HCT116 (cell line): ENCODE measurements at regions not wholly inside any gene's neighbourhood (a gene's known extent, or its start where the extent isn't known, plus 50 kb on each side); places are given as distances from the start of the nearest gene placed in this dataset.

Experiments used
- ATAC-seq: fragments of 200-7000 bp; cut with Tn5 transposase; 2 replicates; pipeline ENCODE4 v1.9.1; 2020; ENCODE audit warnings: mild to moderate bottlenecking, moderate library complexity
- BruUV-seq: library from RNA; stranded (reverse); fragments of 400-500 nt; replicated peaks from 2 replicates; lab custom pipeline; 2021; lab: Mats Ljungman, UMichigan
- CTCF ChIA-PET: fragments of 300-600 bp; sonication (Branson Sonifier 250); formaldehyde crosslinking; loops from one replicate; lab custom pipeline; 2021; ENCODE audit warnings: antibody characterized with exemption; lab: Charles Lee
- POLR2A ChIA-PET: fragments of 300-600, 350-600 bp; sonication (Branson Sonifier 250); formaldehyde crosslinking; loops from one replicate; lab custom pipeline; 2021; ENCODE audit warnings: antibody characterized with exemption; lab: Charles Lee
- RAD21 ChIA-PET, 2 experiments: fragments of 300-600 bp; sonication (Branson Sonifier 250); formaldehyde crosslinking; loops; one replicate each; lab custom pipeline; 2023; ENCODE audit warnings: low total read pairs in 2 of 2; ENCODE audit not compliant: uncharacterized antibody in 2 of 2, unreplicated experiment in 2 of 2, low non-redundant PET in 1 of 2; lab: Charles Lee
- DNase-seq: peaks from one replicate; pipeline ENCODE4 v3.0.0-alpha.2; 2010; ENCODE audit warnings: low read depth, low spot score
- H2AFZ ChIP-seq: fragments of 200-600 bp; shearing (Covaris generic), sonication (generic); 2 replicates; pipeline ENCODE4 v1.6.1; 2017; ENCODE audit warnings: low read depth, mixed run types, mixed read lengths, antibody characterized with exemption, low read length; ENCODE audit not compliant: poor library complexity, severe bottlenecking
- H3K27ac ChIP-seq: 2 replicates; pipeline ENCODE4 v1.5.1; 2012; ENCODE audit warnings: low read depth, low read length
- H3K27me3 ChIP-seq: fragments of 200-600 bp; sonication (generic); 2 replicates; pipeline ENCODE4 v1.6.1; 2016; ENCODE audit warnings: mixed run types, low read length, mixed read lengths; ENCODE audit not compliant: insufficient read depth
- H3K36me3 ChIP-seq, 2 experiments: fragments of 200-500 bp in 1 of 2; fragments of 200-600 bp in 1 of 2; sonication (Bioruptor generic) in 1 of 2; sonication (generic) in 1 of 2; 2 replicates each; pipeline versions ENCODE4 v1.5.1 to v1.6.1; 2014 to 2016; ENCODE audit warnings: low read length in 2 of 2, inconsistent platforms in 1 of 2, mixed read lengths in 1 of 2, mixed run types in 1 of 2; ENCODE audit not compliant: insufficient read depth in 2 of 2, control insufficient read depth in 1 of 2
- H3K4me1 ChIP-seq, 2 experiments: fragments of 200-600 bp in 1 of 2; sonication (generic) in 1 of 2; 2 replicates each; pipeline versions ENCODE4 v1.5.1 to v1.6.1; 2012 to 2017; ENCODE audit warnings: low read length in 2 of 2, inconsistent platforms in 1 of 2, mild to moderate bottlenecking in 1 of 2, mixed read lengths in 1 of 2, mixed run types in 1 of 2, moderate library complexity in 1 of 2; ENCODE audit not compliant: insufficient read depth in 2 of 2, control insufficient read depth in 1 of 2
- H3K4me2 ChIP-seq: fragments of 200-600 bp; sonication (generic); 2 replicates; pipeline ENCODE4 v1.6.1; 2017; ENCODE audit warnings: mixed run types, low read length, mixed read lengths
- H3K4me3 ChIP-seq, 2 experiments: fragments of 200-600 bp in 1 of 2; sonication (generic) in 1 of 2; replicated peaks in 1 of 2; 2 replicates each; pipeline ENCODE4 v1.5.1; 2011 to 2016; ENCODE audit warnings: low read length in 2 of 2, control low read depth in 1 of 2, low read depth in 1 of 2, mild to moderate bottlenecking in 1 of 2, mixed read lengths in 1 of 2, mixed run types in 1 of 2
- H3K79me2 ChIP-seq: fragments of 200-600 bp; sonication (generic); 2 replicates; pipeline ENCODE4 v1.6.1; 2017; ENCODE audit warnings: mild to moderate bottlenecking, mixed run types, low read length, moderate library complexity, mixed read lengths; ENCODE audit not compliant: insufficient read depth
- H3K9ac ChIP-seq: fragments of 200-600 bp; sonication (generic); 2 replicates; pipeline ENCODE4 v1.6.1; 2016; ENCODE audit warnings: low read length, mixed read lengths
- H3K9me2 ChIP-seq: fragments of 200-600 bp; sonication (generic), shearing (Covaris generic); 2 replicates; pipeline ENCODE4 v1.6.1; 2017; ENCODE audit warnings: mixed run types, mild to moderate bottlenecking, moderate library complexity; ENCODE audit not compliant: insufficient read depth
- H3K9me3 ChIP-seq, 2 experiments: fragments of 200-500 bp in 1 of 2; fragments of 200-600 bp in 1 of 2; sonication (Bioruptor generic) in 1 of 2; sonication (generic) in 1 of 2; 2 replicates each; pipeline ENCODE4 v1.6.1; 2014 to 2017; ENCODE audit warnings: low read length in 2 of 2, mixed read lengths in 2 of 2, inconsistent platforms in 1 of 2, low read depth in 1 of 2, mild to moderate bottlenecking in 1 of 2, mixed run types in 1 of 2, moderate library complexity in 1 of 2; ENCODE audit not compliant: control insufficient read depth in 1 of 2, insufficient read depth in 1 of 2
- H4K20me1 ChIP-seq: fragments of 200-600 bp; sonication (generic), shearing (Covaris generic); 2 replicates; pipeline ENCODE4 v1.6.1; 2017; ENCODE audit warnings: mixed run types, mild to moderate bottlenecking, moderate library complexity; ENCODE audit not compliant: insufficient read depth
- ATF3 ChIP-seq: IDR thresholded peaks from 2 replicates; pipeline ENCODE4 v1.6.1; 2012
- CBX3 ChIP-seq: IDR thresholded peaks from 2 replicates; pipeline ENCODE4 v1.6.1; 2012; ENCODE audit warnings: low read depth
- CTCF ChIP-seq, 3 experiments: fragments of 200-600 bp in 1 of 3; sonication (generic) in 1 of 3; IDR thresholded peaks in 2 of 3; conservative IDR thresholded peaks in 1 of 3; 2 replicates each; pipeline ENCODE4 v1.5.1; 2012 to 2017; ENCODE audit warnings: low read depth in 2 of 3, low read length in 2 of 3, antibody characterized with exemption in 1 of 3, borderline replicate concordance in 1 of 3, control low read depth in 1 of 3, mild to moderate bottlenecking in 1 of 3, mixed read lengths in 1 of 3, mixed run types in 1 of 3, moderate library complexity in 1 of 3; ENCODE audit not compliant: insufficient read depth in 1 of 3
- ELF1 ChIP-seq: IDR thresholded peaks from 2 replicates; pipeline ENCODE4 v1.6.1; 2012; ENCODE audit warnings: low read depth, borderline replicate concordance
- EZH2 ChIP-seq: fragments of 200-600 bp; sonication (generic); IDR thresholded peaks from 2 replicates; pipeline ENCODE4 v1.6.1; 2017; ENCODE audit warnings: antibody characterized with exemption, mixed run types
- EZH2phosphoT487 ChIP-seq: fragments of 200-600 bp; IDR thresholded peaks from 2 replicates; pipeline ENCODE4 v1.6.1; 2018; ENCODE audit warnings: antibody characterized with exemption, borderline replicate concordance
- POLR2A ChIP-seq: IDR thresholded peaks from 2 replicates; pipeline ENCODE4 v1.7.0; 2011; ENCODE audit warnings: borderline replicate concordance; ENCODE audit not compliant: insufficient read depth, insufficient read length; ENCODE audit errors: extremely low read depth
- RAD21 ChIP-seq: IDR thresholded peaks from 2 replicates; pipeline ENCODE4 v1.6.1; 2012; ENCODE audit warnings: low read depth, mild to moderate bottlenecking
- REST ChIP-seq: IDR thresholded peaks from 2 replicates; pipeline ENCODE4 v1.6.1; 2012; ENCODE audit warnings: low read depth
- SIN3A ChIP-seq: IDR thresholded peaks from 2 replicates; pipeline ENCODE4 v1.6.1; 2012; ENCODE audit warnings: low read depth
- SP1 ChIP-seq: IDR thresholded peaks from 2 replicates; pipeline ENCODE4 v1.6.1; 2012; ENCODE audit warnings: low read depth
- SRF ChIP-seq: IDR thresholded peaks from 2 replicates; pipeline ENCODE4 v1.6.1; 2012; ENCODE audit warnings: low read depth
- TCF7L2 ChIP-seq: IDR thresholded peaks from 2 replicates; pipeline ENCODE4 v1.7.0; 2011; ENCODE audit warnings: borderline replicate concordance, inconsistent platforms; ENCODE audit not compliant: insufficient read depth, insufficient read length; ENCODE audit errors: extremely low read depth
- ZFX ChIP-seq: fragments of 450-650 bp; IDR thresholded peaks from 2 replicates; pipeline ENCODE4 v1.6.1; 2017
- ZNF274 ChIP-seq: fragments of 200-500 bp; sonication (Bioruptor generic); IDR thresholded peaks from 2 replicates; pipeline ENCODE4 v1.6.1; 2014; ENCODE audit warnings: mild to moderate bottlenecking, low read depth, low read length, inconsistent platforms
- intact Hi-C: fragments of 100-400 bp; cut with micrococcal nuclease; formaldehyde crosslinking; loops from 2 replicates; pipeline ENCODE4 v1.10.0; 2022

- Histone ChIP-seq H3K9ac (no peak overlapping the region), H3K4me3 (no peak overlapping the region), H3K27ac (no peak overlapping the region), H3K27me3 (no peaks in the 10 kb centered on the region), H3K9me3 (no peaks in the 10 kb centered on the region), H4K20me1 (no peaks in the 10 kb centered on the region), H3K9me2 (no peaks in the 10 kb centered on the region), H3K4me1 (no peaks in the 10 kb centered on the region), H3K36me3 (no peaks in the 10 kb centered on the region), H2AFZ (no peak overlapping the region), H3K79me2 (no peaks in the 10 kb centered on the region), H3K4me2 (no peak overlapping the region)
- TF ChIP-seq ELF1 (no peak), EZH2 (no peak), SIN3A (no peak), TCF7L2 (no peak), SRF (no peak), ZNF274 (no peak), RAD21 (no peak), ZFX (no peak), SP1 (no peak), EZH2phosphoT487 (no peak), CTCF (IDR thresholded peaks at IDR 0.05 in 2 of 3, conservative IDR thresholded peaks at IDR 0.05 in 1 of 3; ENCODE audit: borderline replicate concordance in 1 of 3, insufficient read depth in 1 of 3, low read depth in 2 of 3, low read length in 2 of 3) (no peak), POLR2A (no peak), ATF3 (no peak), REST (no peak), CBX3 (no peak)
- no TSS peak for BruUV-seq
- RAD21 ChIA-PET, result no interaction called here
- ATAC-seq (no peak), DNase-seq (no peak)
- CTCF ChIA-PET, result no interaction called here
- POLR2A ChIA-PET, result no interaction called here
- intact Hi-C loops, result no loop called here
Measured at GRCh38 chr5:88045931-88046461, 222.6 kb downstream of the TMEM161B start.
